ENCODE measurements at regions not wholly inside any gene's neighbourhood (a gene's known extent, or its start where the extent isn't known, plus 50 kb on each side); places are given as distances from the start of the nearest gene placed in this dataset.
A peak's percentile ranks its signal among the peaks of the same experiment; 100 is the strongest.

GRCh38 chr18:46325895-46326294, 221.7 kb downstream of the HAUS1 start:
- no peak for DNase-seq

- no peak for DNase-seq
Measured at GRCh38 chr18:46329736-46330246, 225.6 kb downstream of the HAUS1 start.

- no peak for DNase-seq
Measured at GRCh38 chr18:46331316-46331715, 227.1 kb downstream of the HAUS1 start.

GRCh38 chr18:46332286-46332801, 228.2 kb downstream of the HAUS1 start:
- no peak for DNase-seq

GRCh38 chr18:46332921-46333341, 228.7 kb downstream of the HAUS1 start:
- no peak for DNase-seq

- peak; percentile 49 to 53 for DNase-seq
Measured at GRCh38 chr18:46333431-46334135, 229.4 kb downstream of the HAUS1 start.

- DNase-seq: peak; percentile 27 to 42
Measured at GRCh38 chr18:46334868-46335281, 230.7 kb downstream of the HAUS1 start.

- peak; percentile 32 to 34 for DNase-seq
Measured at GRCh38 chr18:46335534-46336101, 231.4 kb downstream of the HAUS1 start.

- DNase-seq: no peak
Measured at GRCh38 chr18:46336278-46337111, 232.3 kb downstream of the HAUS1 start.

GRCh38 chr18:46337271-46337670, 233.1 kb downstream of the HAUS1 start:
- no peak for DNase-seq

- DNase-seq: peak; percentile 20 to 21
Measured at GRCh38 chr18:46338205-46338604, 234.0 kb downstream of the HAUS1 start.

GRCh38 chr18:46338766-46339165, 234.6 kb downstream of the HAUS1 start:
- peak; percentile 35 to 46 for DNase-seq

- no peak for DNase-seq
Measured at GRCh38 chr18:46340716-46341115, 236.5 kb downstream of the HAUS1 start.

GRCh38 chr18:46341986-46342525, 237.9 kb downstream of the HAUS1 start:
- DNase-seq: peak; percentile 66 to 70

- DNase-seq: peak in 1 of 2 experiments; percentile 23
Measured at GRCh38 chr18:46343456-46343855, 239.3 kb downstream of the HAUS1 start.

- DNase-seq: peak; percentile 90 to 94
Measured at GRCh38 chr18:46343931-46344372, 239.8 kb downstream of the HAUS1 start.

- DNase-seq: no peak
Measured at GRCh38 chr18:46344416-46345180, 240.4 kb downstream of the HAUS1 start.

- DNase-seq: no peak
Measured at GRCh38 chr18:46345181-46345465, 240.9 kb downstream of the HAUS1 start.

- DNase-seq: no peak
Measured at GRCh38 chr18:46346213-46346612, 242.0 kb downstream of the HAUS1 start.

GRCh38 chr18:46346896-46347630, 242.9 kb downstream of the HAUS1 start:
- DNase-seq: no peak

GRCh38 chr18:46350598-46351159, 246.5 kb downstream of the HAUS1 start:
- no peak for DNase-seq

All from Kasumi-1 (cell line).